NCI-H146 (cell line): ENCODE measurements at regions not wholly inside any gene's neighbourhood (a gene's known extent, or its start where the extent isn't known, plus 50 kb on each side); places are given as distances from the start of the nearest gene placed in this dataset.

Experiments used
- DNase-seq: peaks from one replicate; lab custom pipeline; 2025; lab: John Stamatoyannopoulos, UW

GRCh38 chr22:48373626-48374173 is 1454.0 kb downstream of the BRD1 start:
- no peak for DNase-seq

- no peak for DNase-seq
Observed at GRCh38 chr22:48372390-48372789, 1455.3 kb downstream of the BRD1 start.

- DNase-seq: no peak
Observed at GRCh38 chr22:48371391-48371790, 1456.3 kb downstream of the BRD1 start.

GRCh38 chr22:48370508-48371325 is 1457.0 kb downstream of the BRD1 start:
- DNase-seq: no peak

GRCh38 chr22:48369789-48370507 is 1457.7 kb downstream of the BRD1 start:
- DNase-seq: peak; percentile 3

GRCh38 chr22:48368975-48369525 is 1458.6 kb downstream of the BRD1 start:
- DNase-seq: no peak

GRCh38 chr22:48367731-48368130 is 1459.9 kb downstream of the BRD1 start:
- DNase-seq: no peak

- no peak for DNase-seq
Observed at GRCh38 chr22:48366591-48366990, 1461.1 kb downstream of the BRD1 start.

GRCh38 chr22:48366056-48366455 is 1461.6 kb downstream of the BRD1 start:
- no peak for DNase-seq

GRCh38 chr22:48365386-48365785 is 1462.3 kb downstream of the BRD1 start:
- no peak for DNase-seq

- no peak for DNase-seq
Observed at GRCh38 chr22:48362721-48363404, 1464.8 kb downstream of the BRD1 start.

GRCh38 chr22:48361099-48361639 is 1466.5 kb downstream of the BRD1 start:
- no peak for DNase-seq

- DNase-seq: no peak
Observed at GRCh38 chr22:48359613-48359965, 1468.1 kb downstream of the BRD1 start.

- no peak for DNase-seq
Observed at GRCh38 chr22:48358886-48359612, 1468.6 kb downstream of the BRD1 start.

- no peak for DNase-seq
Observed at GRCh38 chr22:48357961-48358360, 1469.7 kb downstream of the BRD1 start.

- no peak for DNase-seq
Observed at GRCh38 chr22:48357196-48357595, 1470.5 kb downstream of the BRD1 start.

- DNase-seq: no peak
Observed at GRCh38 chr22:48356731-48357130, 1470.9 kb downstream of the BRD1 start.

GRCh38 chr22:48354096-48354495 is 1473.6 kb downstream of the BRD1 start:
- no peak for DNase-seq

- no peak for DNase-seq
Observed at GRCh38 chr22:48353116-48353947, 1474.3 kb downstream of the BRD1 start.
